Heart left ventricle (tissue), 13 donors: ENCODE measurements at regions not wholly inside any gene's neighbourhood (a gene's known extent, or its start where the extent isn't known, plus 50 kb on each side); places are given as distances from the start of the nearest gene placed in this dataset.
"Not testable (repeated sequence)": the region's sequence is repeated elsewhere in the genome, so short reads cannot be mapped to it uniquely, and the experiment has no call there.

Experiments
- POLR2A ChIP-seq, 2 donors: fragments of 450-650 bp; IDR thresholded peaks; one replicate each; pipeline ENCODE4 v1.6.1; 2017; ENCODE audit warnings: antibody characterized with exemption in 2 of 2, mild to moderate bottlenecking in 2 of 2, moderate library complexity in 2 of 2
- TF ChIP-seq, protein P1 (sequence below), 12 donors: fragments of 200-600 bp; sonication (generic) in 4 of 12; IDR thresholded peaks; one replicate each; pipeline versions ENCODE4 v1.5.0 to v1.8.0; 2018 to 2022; ENCODE audit warnings: antibody characterized with exemption in 12 of 12, mild to moderate bottlenecking in 5 of 12
- donor health status: ischemic (EF 13 %, LVEDD 7.1; RV severe dilation, severe dysfunction).
- donor health status: DM: no; HTN: yes; CAD: no.
- donor health status: DM: no; HTN: no; CAD: no.
- donor health status: ischemic (EF 25% LVEDD 6.9; RV normal size, moderate dysfunction).
- donor health status: ischemic (EF 25% LVEDD 5.7; RV mildly dilated, moderate dysfunction).
- donor health status: ischemic (EF 35%, LVEDD 5.7; RV mildly dilated, moderate dysfunction).
- donor health status: nonischemic (EF 11% LVEDD 7.7; RV severe dilation, severe dysfunction).
- donor health status: DM: yes; HTN: yes; CAD: no.
- donor health status: PGD.
- donor health status: ischemic (EF 29% LVEDD 5.4; RV normal size, mild dysfunction).
- donor health status: nonischemic (EF 23%, LVEDD 6.1; RV moderate dilation, normal function).

- TF ChIP-seq, protein P1, sequence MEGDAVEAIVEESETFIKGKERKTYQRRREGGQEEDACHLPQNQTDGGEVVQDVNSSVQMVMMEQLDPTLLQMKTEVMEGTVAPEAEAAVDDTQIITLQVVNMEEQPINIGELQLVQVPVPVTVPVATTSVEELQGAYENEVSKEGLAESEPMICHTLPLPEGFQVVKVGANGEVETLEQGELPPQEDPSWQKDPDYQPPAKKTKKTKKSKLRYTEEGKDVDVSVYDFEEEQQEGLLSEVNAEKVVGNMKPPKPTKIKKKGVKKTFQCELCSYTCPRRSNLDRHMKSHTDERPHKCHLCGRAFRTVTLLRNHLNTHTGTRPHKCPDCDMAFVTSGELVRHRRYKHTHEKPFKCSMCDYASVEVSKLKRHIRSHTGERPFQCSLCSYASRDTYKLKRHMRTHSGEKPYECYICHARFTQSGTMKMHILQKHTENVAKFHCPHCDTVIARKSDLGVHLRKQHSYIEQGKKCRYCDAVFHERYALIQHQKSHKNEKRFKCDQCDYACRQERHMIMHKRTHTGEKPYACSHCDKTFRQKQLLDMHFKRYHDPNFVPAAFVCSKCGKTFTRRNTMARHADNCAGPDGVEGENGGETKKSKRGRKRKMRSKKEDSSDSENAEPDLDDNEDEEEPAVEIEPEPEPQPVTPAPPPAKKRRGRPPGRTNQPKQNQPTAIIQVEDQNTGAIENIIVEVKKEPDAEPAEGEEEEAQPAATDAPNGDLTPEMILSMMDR (IDR thresholded peaks at IDR 0.05), result not testable (repeated sequence)
- not testable (repeated sequence) for TF ChIP-seq POLR2A (IDR thresholded peaks at IDR 0.05)
These were observed 1487.2 kb downstream of the SPATA31A7 start for GRCh38 chr9:62677016-62677415.
